ENCODE measurements at regions not wholly inside any gene's neighbourhood (a gene's known extent, or its start where the extent isn't known, plus 50 kb on each side); places are given as distances from the start of the nearest gene placed in this dataset.

GRCh38 chr13:92938486-92939020 lies 288.1 kb upstream of the GPC6 start:
- FAIRE-seq: no peak
- DNase-seq (ENCODE audit: low spot score): no peak

- no peak for DNase-seq (ENCODE audit: low spot score)
- FAIRE-seq: no peak
These were observed 285.4 kb upstream of the GPC6 start for GRCh38 chr13:92941167-92941566.

- no peak for FAIRE-seq
- no peak for DNase-seq (ENCODE audit: low spot score)
These were observed 278.7 kb upstream of the GPC6 start for GRCh38 chr13:92947770-92948434.

- DNase-seq (ENCODE audit: low spot score) (no peak), FAIRE-seq (no peak)
These were observed 275.8 kb upstream of the GPC6 start for GRCh38 chr13:92950771-92951170.

GRCh38 chr13:92951273-92951890 lies 275.2 kb upstream of the GPC6 start:
- no peak for FAIRE-seq
- peak; percentile 7 for DNase-seq (ENCODE audit: low spot score)

GRCh38 chr13:92952161-92952560 lies 274.4 kb upstream of the GPC6 start:
- DNase-seq (ENCODE audit: low spot score) (peak; percentile 10), FAIRE-seq (no peak)

GRCh38 chr13:92954746-92955145 lies 271.9 kb upstream of the GPC6 start:
- FAIRE-seq (no peak), DNase-seq (ENCODE audit: low spot score) (no peak)

- no peak for FAIRE-seq
These were observed 266.8 kb upstream of the GPC6 start for GRCh38 chr13:92959790-92960189.

GRCh38 chr13:92963029-92963428 lies 263.6 kb upstream of the GPC6 start:
- FAIRE-seq (no peak), DNase-seq (ENCODE audit: low spot score) (no peak)

More at GRCh38 chr13:92959790-92960189, 266.8 kb upstream of the GPC6 start:
- no peak for DNase-seq (ENCODE audit: low spot score)

GRCh38 chr13:92966341-92966740 lies 260.3 kb upstream of the GPC6 start:
- FAIRE-seq (no peak), DNase-seq (ENCODE audit: low spot score) (no peak)

GRCh38 chr13:92966900-92967299 lies 259.7 kb upstream of the GPC6 start:
- DNase-seq (ENCODE audit: low spot score): no peak
- FAIRE-seq: no peak

GRCh38 chr13:92967923-92968322 lies 258.7 kb upstream of the GPC6 start:
- DNase-seq (ENCODE audit: low spot score) (no peak), FAIRE-seq (no peak)

GRCh38 chr13:92972751-92973150 lies 253.9 kb upstream of the GPC6 start:
- no peak for FAIRE-seq

GRCh38 chr13:92974905-92975429 lies 251.6 kb upstream of the GPC6 start:
- DNase-seq (ENCODE audit: low spot score): no peak
- FAIRE-seq: no peak

More at GRCh38 chr13:92972751-92973150, 253.9 kb upstream of the GPC6 start:
- DNase-seq (ENCODE audit: low spot score): no peak

GRCh38 chr13:92976657-92977056 lies 249.9 kb upstream of the GPC6 start:
- FAIRE-seq: no peak
- DNase-seq (ENCODE audit: low spot score): no peak

GRCh38 chr13:92984151-92984550 lies 242.5 kb upstream of the GPC6 start:
- no peak for FAIRE-seq
- DNase-seq (ENCODE audit: low spot score): no peak

GRCh38 chr13:92989301-92989700 lies 237.3 kb upstream of the GPC6 start:
- no peak for FAIRE-seq
- DNase-seq (ENCODE audit: low spot score): no peak

- FAIRE-seq (no peak), DNase-seq (ENCODE audit: low spot score) (no peak)
These were observed 234.9 kb upstream of the GPC6 start for GRCh38 chr13:92991692-92992091.

GRCh38 chr13:92994056-92994455 lies 232.6 kb upstream of the GPC6 start:
- FAIRE-seq (no peak), DNase-seq (ENCODE audit: low spot score) (peak; percentile 23)

- no peak for DNase-seq (ENCODE audit: low spot score)
- FAIRE-seq: no peak
These were observed 224.6 kb upstream of the GPC6 start for GRCh38 chr13:93001866-93002461.

- no peak for DNase-seq (ENCODE audit: low spot score)
- no peak for FAIRE-seq
These were observed 223.1 kb upstream of the GPC6 start for GRCh38 chr13:93003531-93003930.

- FAIRE-seq: no peak
- no peak for DNase-seq (ENCODE audit: low spot score)
These were observed 221.7 kb upstream of the GPC6 start for GRCh38 chr13:93004919-93005318.
